BE2C (cell line): ENCODE measurements at regions not wholly inside any gene's neighbourhood (a gene's known extent, or its start where the extent isn't known, plus 50 kb on each side); places are given as distances from the start of the nearest gene placed in this dataset.
"Not testable (repeated sequence)": the region's sequence is repeated elsewhere in the genome, so short reads cannot be mapped to it uniquely, and the experiment has no call there.

Source experiments
- DNase-seq: peaks from one replicate; pipeline ENCODE4 v3.0.0-alpha.2; 2020
- H3K27me3 ChIP-seq: fragments of 250-450 bp; sonication (Bioruptor Pico); 2 replicates; pipeline ENCODE4 v1.5.1; 2020; ENCODE audit warnings: mild to moderate bottlenecking
- H3K36me3 ChIP-seq: fragments of 250-450 bp; sonication (Bioruptor Pico); 2 replicates; pipeline ENCODE4 v1.5.1; 2020; ENCODE audit warnings: mild to moderate bottlenecking
- H3K4me1 ChIP-seq: fragments of 250-450 bp; sonication (Bioruptor Pico); 2 replicates; pipeline ENCODE4 v1.5.1; 2020
- H3K4me3 ChIP-seq: 2 replicates; pipeline ENCODE4 v1.5.1; 2011; ENCODE audit warnings: low read depth, low read length
- H3K9me3 ChIP-seq: fragments of 250-450 bp; sonication (Bioruptor Pico); 2 replicates; pipeline ENCODE4 v1.5.1; 2020
- TF ChIP-seq, protein P1 (sequence below): IDR thresholded peaks from 2 replicates; pipeline ENCODE4 v1.5.1; 2012; ENCODE audit warnings: mild to moderate bottlenecking, low read depth, low read length

DNA sequence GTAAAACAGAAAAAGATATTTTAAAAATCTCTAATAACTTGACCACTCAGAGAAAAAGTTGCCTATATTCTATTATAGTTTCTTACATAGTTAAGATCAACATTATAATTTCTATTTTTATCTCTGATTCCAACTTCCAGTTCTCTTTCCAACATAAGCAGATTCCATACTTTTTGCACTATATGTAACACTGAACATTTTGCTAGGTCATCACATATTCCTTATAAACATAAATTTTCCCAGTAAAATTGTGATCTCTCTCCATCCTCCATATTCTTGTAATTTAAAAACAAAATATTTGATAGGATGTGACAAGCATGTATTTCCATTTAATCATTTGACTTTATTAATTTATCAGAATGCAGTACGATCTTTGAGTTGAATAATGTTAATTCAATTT, 170.4 kb upstream of the THSD7A start:
- no peaks in the 10 kb centered on the region for H3K27me3 ChIP-seq
- no peak overlapping the region for H3K4me3 ChIP-seq
- H3K4me1 ChIP-seq = no peaks in the 10 kb centered on the region
- H3K36me3 ChIP-seq = no peaks in the 10 kb centered on the region
- DNase-seq = no peak
- TF ChIP-seq, protein P1, sequence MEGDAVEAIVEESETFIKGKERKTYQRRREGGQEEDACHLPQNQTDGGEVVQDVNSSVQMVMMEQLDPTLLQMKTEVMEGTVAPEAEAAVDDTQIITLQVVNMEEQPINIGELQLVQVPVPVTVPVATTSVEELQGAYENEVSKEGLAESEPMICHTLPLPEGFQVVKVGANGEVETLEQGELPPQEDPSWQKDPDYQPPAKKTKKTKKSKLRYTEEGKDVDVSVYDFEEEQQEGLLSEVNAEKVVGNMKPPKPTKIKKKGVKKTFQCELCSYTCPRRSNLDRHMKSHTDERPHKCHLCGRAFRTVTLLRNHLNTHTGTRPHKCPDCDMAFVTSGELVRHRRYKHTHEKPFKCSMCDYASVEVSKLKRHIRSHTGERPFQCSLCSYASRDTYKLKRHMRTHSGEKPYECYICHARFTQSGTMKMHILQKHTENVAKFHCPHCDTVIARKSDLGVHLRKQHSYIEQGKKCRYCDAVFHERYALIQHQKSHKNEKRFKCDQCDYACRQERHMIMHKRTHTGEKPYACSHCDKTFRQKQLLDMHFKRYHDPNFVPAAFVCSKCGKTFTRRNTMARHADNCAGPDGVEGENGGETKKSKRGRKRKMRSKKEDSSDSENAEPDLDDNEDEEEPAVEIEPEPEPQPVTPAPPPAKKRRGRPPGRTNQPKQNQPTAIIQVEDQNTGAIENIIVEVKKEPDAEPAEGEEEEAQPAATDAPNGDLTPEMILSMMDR = no peak
- H3K9me3 ChIP-seq = no peaks in the 10 kb centered on the region

DNA sequence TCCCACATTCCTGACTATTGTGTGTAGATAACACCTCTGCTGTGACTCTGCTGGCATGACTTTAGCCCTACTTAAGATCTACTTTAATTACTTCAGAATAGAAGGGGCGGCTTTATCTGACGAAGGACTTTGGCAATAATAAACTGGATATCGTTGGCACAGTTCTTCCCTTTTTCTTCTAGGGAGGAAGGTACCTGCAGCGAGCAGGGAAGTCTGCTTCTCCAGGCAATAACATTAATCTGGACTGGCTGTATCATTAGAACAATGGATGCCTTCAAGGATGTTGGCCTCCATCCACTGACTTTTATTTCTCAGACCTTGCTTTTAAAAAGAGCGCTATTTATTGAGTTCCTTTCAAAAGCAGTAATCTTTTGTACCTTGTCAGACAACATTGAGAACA, 172.6 kb upstream of the THSD7A start:
- Histone ChIP-seq H3K36me3 (no peaks in the 10 kb centered on the region), H3K4me1 (no peaks in the 10 kb centered on the region)
- TF ChIP-seq, protein P1 = no peak

DNA sequence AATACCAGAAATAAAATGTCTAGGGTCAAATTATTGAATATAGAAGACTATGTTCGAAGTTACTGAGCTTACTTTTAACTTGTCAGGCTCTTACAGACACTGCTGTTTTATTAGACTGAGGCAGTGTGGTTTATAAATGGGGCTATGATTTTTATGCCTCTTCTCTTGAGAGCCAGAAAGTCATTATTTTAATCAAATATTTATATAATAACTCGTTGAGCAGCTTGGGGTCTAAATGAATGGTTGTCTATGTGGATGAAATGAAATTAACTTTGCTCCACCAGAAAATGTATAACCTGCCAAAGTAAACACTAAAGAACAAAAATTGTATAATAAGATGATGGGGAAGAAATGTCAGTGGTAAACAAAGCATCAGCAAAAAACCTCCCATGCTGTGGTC, 175.6 kb upstream of the THSD7A start:
- TF ChIP-seq, protein P1 = no peak
- H3K4me1 ChIP-seq = no peaks in the 10 kb centered on the region
- no peak overlapping the region for H3K4me3 ChIP-seq
- H3K27me3 ChIP-seq = no peaks in the 10 kb centered on the region
- no peak for DNase-seq
- H3K36me3 ChIP-seq = no peaks in the 10 kb centered on the region
- no peaks in the 10 kb centered on the region for H3K9me3 ChIP-seq

More for the DNA sequence above, 172.6 kb upstream of the THSD7A start:
- no peaks in the 10 kb centered on the region for H3K27me3 ChIP-seq
- H3K4me3 ChIP-seq = no peak overlapping the region
- no peak for DNase-seq
- no peaks in the 10 kb centered on the region for H3K9me3 ChIP-seq

DNA sequence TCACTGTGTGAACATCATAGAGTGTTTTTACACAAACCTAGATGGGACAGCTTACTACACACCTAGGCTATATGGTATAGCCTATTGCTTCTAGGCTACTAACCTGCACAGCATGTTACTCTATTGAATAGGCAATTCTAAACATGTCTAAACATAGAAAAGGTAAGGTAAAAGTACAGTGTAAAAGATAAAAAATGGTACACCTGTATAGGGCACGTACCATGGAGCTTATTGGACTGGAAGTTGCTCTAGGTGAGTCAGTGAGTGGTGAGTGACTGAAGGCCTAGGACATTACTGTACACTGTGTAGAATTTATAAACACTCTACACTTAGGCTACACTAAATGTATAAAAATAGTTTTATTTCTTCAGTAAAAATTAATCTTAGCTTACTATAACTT, 182.0 kb upstream of the THSD7A start:
- TF ChIP-seq, protein P1 = no peak
- Histone ChIP-seq H3K4me3 (no peak overlapping the region), H3K9me3 (no peaks in the 10 kb centered on the region), H3K4me1 (no peaks in the 10 kb centered on the region), H3K36me3 (no peaks in the 10 kb centered on the region), H3K27me3 (no peaks in the 10 kb centered on the region)
- DNase-seq = no peak

DNA sequence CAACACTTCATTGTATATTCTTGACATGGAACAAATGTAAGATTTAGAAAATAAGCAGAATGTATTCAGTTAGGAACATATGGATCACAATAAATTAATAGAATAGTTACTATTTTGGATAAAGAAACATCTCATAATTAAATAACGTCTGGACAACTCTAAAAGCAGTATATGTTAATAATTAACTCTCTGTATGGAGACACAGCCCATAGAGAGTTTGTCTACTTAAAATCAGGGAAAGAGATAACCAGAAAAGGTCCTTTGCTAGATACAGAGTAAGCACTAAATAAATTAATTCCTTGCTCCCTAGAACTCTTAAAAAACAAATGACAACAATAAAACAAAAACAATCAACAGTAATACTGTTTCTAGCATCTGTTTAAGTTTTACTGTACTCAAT, 184.4 kb upstream of the THSD7A start:
- TF ChIP-seq, protein P1 = no peak
- Histone ChIP-seq H3K4me1 (no peaks in the 10 kb centered on the region), H3K9me3 (no peaks in the 10 kb centered on the region), H3K36me3 (no peaks in the 10 kb centered on the region), H3K4me3 (no peak overlapping the region), H3K27me3 (no peaks in the 10 kb centered on the region)
- DNase-seq = no peak

DNA sequence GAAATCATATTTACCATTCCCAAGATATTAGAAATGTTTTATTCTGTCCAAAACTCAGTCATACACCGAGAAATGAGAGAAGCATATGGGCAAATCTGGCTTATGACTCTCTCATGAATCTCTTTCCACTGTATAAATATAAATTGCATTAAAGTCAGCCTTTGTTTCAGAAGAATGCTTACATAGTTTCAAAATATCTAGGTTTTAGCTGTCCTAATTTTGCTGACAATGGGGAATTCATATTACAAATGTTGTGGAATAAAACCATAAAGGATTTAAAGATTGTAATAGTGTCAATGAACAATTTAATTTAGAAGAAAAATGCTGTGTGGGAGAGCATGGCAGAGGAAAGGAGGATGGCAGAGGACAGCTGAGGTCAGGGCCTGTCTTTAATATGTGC, 185.0 kb upstream of the THSD7A start:
- DNase-seq = no peak
- TF ChIP-seq, protein P1 = no peak
- no peaks in the 10 kb centered on the region for H3K9me3 ChIP-seq

DNA sequence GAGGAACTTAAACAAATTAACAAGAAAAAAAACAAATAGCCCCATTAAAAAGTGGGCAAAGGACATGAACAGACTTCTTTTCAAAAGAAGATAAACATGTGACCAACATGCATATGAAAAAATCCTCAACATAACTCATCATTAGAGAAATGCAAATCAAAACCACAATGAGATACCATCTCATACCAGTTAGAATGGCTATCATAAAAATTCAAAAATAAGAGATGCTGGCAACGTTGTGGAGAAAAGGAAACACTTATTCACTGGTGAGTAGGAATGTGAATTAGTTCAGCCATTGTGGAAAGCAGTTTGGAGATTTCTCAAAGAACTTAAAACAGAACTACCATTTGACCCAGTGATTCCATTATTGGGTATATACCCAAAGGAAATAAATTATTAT, 189.1 kb upstream of the TMEM106B start:
- H3K4me1 ChIP-seq, DNase-seq, H3K4me3 ChIP-seq, H3K27me3 ChIP-seq, H3K36me3 ChIP-seq, H3K9me3 ChIP-seq: not testable (repeated sequence)

More for the DNA sequence above, 185.0 kb upstream of the THSD7A start:
- H3K4me1 ChIP-seq = no peaks in the 10 kb centered on the region
- H3K4me3 ChIP-seq = no peak overlapping the region
- H3K27me3 ChIP-seq = no peaks in the 10 kb centered on the region
- H3K36me3 ChIP-seq = no peaks in the 10 kb centered on the region
